NB4 (cell line): ENCODE measurements at regions not wholly inside any gene's neighbourhood (a gene's known extent, or its start where the extent isn't known, plus 50 kb on each side); places are given as distances from the start of the nearest gene placed in this dataset.

Experiments
- MAX ChIP-seq: IDR thresholded peaks from 2 replicates; pipeline ENCODE4 v1.6.1; 2011; ENCODE audit warnings: low read depth, low read length
- MYC ChIP-seq: IDR thresholded peaks from 2 replicates; pipeline ENCODE4 v1.6.1; 2011; ENCODE audit warnings: low read depth, low read length
- POLR2A ChIP-seq: IDR thresholded peaks from 2 replicates; pipeline ENCODE4 v1.6.1; 2011; ENCODE audit warnings: mild to moderate bottlenecking; ENCODE audit not compliant: insufficient read length; ENCODE audit errors: extremely low read depth
- TF ChIP-seq, protein P1 (sequence below): IDR thresholded peaks from one replicate; pipeline ENCODE4 v1.5.1; 2012; ENCODE audit warnings: low read depth, low read length

DNA sequence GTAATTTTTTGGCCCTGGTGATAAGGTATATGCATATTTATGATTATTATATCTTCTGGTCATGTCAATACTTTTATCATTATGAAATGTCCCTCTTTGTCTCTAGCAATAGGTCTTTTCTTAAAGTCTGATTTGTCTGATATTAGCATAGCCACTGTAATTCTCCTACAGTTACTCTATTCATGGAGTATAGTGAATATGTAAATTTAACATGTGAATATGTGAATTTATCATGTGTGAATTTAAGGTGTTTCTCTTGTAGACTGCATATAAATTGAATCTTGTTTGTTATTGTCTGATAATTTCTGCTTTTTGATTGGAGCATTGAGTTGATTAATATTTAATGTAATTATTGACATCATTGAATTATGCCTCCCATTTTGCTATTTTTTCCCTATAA lies 259.4 kb downstream of the HRH4 start:
- TF ChIP-seq, protein P1, sequence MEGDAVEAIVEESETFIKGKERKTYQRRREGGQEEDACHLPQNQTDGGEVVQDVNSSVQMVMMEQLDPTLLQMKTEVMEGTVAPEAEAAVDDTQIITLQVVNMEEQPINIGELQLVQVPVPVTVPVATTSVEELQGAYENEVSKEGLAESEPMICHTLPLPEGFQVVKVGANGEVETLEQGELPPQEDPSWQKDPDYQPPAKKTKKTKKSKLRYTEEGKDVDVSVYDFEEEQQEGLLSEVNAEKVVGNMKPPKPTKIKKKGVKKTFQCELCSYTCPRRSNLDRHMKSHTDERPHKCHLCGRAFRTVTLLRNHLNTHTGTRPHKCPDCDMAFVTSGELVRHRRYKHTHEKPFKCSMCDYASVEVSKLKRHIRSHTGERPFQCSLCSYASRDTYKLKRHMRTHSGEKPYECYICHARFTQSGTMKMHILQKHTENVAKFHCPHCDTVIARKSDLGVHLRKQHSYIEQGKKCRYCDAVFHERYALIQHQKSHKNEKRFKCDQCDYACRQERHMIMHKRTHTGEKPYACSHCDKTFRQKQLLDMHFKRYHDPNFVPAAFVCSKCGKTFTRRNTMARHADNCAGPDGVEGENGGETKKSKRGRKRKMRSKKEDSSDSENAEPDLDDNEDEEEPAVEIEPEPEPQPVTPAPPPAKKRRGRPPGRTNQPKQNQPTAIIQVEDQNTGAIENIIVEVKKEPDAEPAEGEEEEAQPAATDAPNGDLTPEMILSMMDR, result no peak
- TF ChIP-seq POLR2A (no peak), MYC (no peak), MAX (no peak)
